ENCODE measurements at regions not wholly inside any gene's neighbourhood (a gene's known extent, or its start where the extent isn't known, plus 50 kb on each side); places are given as distances from the start of the nearest gene placed in this dataset.

DNA sequence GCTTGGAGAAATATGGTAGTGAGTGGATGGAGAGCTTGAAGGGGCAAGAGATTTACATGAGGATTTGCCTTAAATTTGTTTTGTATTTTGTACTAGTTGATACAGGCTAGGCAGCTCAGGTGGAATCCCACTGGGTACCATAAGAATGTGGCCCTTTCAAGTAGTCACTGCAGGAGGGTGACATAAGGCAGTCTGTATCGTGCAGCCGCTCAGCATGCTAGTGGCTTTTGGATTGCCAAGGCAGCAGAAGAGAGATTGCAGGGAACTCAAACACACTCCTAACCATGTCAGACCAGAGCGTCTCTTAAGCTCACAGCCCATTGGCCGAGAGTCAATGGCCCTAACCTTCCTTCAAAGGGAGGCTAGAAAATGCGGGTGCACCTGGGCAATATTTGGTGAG lies 420.0 kb downstream of the ADGRL2 start:
- Histone ChIP-seq H3K4me1 (peaks cover 7% of the 10 kb centered on the region), H3K27ac (replicated peaks) (no peak overlapping the region), H3K27me3 (ENCODE audit: low read depth) (no peaks in the 10 kb centered on the region), H3K36me3 (no peaks in the 10 kb centered on the region), H3K4me3 (no peak overlapping the region), H3K9me3 (replicated peaks) (no peaks in the 10 kb centered on the region)
- TF ChIP-seq, protein P1, sequence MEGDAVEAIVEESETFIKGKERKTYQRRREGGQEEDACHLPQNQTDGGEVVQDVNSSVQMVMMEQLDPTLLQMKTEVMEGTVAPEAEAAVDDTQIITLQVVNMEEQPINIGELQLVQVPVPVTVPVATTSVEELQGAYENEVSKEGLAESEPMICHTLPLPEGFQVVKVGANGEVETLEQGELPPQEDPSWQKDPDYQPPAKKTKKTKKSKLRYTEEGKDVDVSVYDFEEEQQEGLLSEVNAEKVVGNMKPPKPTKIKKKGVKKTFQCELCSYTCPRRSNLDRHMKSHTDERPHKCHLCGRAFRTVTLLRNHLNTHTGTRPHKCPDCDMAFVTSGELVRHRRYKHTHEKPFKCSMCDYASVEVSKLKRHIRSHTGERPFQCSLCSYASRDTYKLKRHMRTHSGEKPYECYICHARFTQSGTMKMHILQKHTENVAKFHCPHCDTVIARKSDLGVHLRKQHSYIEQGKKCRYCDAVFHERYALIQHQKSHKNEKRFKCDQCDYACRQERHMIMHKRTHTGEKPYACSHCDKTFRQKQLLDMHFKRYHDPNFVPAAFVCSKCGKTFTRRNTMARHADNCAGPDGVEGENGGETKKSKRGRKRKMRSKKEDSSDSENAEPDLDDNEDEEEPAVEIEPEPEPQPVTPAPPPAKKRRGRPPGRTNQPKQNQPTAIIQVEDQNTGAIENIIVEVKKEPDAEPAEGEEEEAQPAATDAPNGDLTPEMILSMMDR (IDR thresholded peaks at IDR 0.05; ENCODE audit: borderline replicate concordance), result no peak
- DNase-seq, result no peak
- intact Hi-C loops (cut with micrococcal nuclease), result no loop called here

DNA sequence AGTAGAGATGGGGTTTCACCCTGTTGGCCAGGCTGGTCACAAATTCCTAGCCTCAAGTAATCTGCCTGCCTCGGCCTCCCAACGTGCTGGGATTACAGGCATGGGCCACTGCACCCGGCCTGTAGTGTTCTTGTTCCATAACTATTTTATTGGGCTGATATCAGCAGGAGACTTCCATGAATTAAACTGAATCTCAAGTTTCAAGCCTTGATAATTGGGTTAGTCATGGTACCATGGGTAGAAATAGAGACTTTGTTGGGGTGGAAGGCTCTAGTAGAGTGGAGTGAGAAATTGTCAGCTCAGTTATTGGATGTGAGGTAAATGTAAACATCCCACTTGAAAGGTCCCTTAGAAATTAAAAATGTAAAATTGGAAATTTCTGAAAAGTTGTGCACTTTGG lies 419.1 kb downstream of the ADGRL2 start:
- DNase-seq, result no peak
- Histone ChIP-seq H3K4me3 (no peak overlapping the region), H3K27me3 (ENCODE audit: low read depth) (no peaks in the 10 kb centered on the region), H3K9me3 (replicated peaks) (no peaks in the 10 kb centered on the region), H3K4me1 (no peaks in the 10 kb centered on the region), H3K27ac (replicated peaks) (no peak overlapping the region), H3K36me3 (no peaks in the 10 kb centered on the region)
- intact Hi-C loops (cut with micrococcal nuclease), result no loop called here
- TF ChIP-seq, protein P1 (IDR thresholded peaks at IDR 0.05; ENCODE audit: borderline replicate concordance), result no peak

DNA sequence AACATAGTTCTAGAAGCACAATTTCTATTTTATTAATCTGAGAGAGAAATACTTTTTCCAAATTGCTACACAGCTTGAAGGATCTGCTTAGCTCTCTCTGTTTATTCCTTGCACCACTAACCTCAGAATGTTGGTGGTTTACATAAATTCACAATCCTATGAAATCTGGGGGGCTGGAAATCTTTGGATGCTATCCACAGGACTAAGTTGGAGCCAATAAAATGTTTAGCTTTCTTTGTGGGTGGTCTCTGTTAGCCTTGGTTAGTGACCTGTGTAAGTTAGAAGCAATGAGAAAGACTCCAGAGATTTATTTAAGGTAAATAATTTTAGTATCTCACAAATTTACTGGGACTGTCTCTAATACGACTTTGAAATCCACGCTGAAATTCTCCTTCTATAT lies 418.1 kb downstream of the ADGRL2 start:
- Histone ChIP-seq H3K27ac (replicated peaks) (no peak overlapping the region), H3K27me3 (ENCODE audit: low read depth) (no peaks in the 10 kb centered on the region), H3K4me1 (no peaks in the 10 kb centered on the region), H3K36me3 (no peaks in the 10 kb centered on the region), H3K9me3 (replicated peaks) (no peaks in the 10 kb centered on the region), H3K4me3 (no peak overlapping the region)
- intact Hi-C loops (cut with micrococcal nuclease), result no loop called here
- TF ChIP-seq, protein P1 (IDR thresholded peaks at IDR 0.05; ENCODE audit: borderline replicate concordance), result no peak
- DNase-seq, result no peak

DNA sequence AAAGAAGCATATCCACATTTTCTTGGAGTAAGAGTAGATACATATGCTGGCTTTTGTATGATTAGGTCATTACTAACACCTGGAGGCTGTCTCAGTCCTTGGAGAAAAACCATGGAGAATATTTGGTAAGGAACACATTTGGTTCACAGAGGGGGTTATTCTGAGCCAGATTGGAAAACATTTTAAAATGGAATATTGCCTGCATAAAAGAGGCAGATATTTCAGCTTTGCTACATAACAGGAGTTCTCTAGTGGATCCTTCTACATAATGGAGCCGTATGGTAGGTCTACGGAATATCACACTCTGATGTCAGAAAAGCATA lies 415.1 kb downstream of the ADGRL2 start:
- no peak overlapping the region for H3K4me3 ChIP-seq
- no peaks in the 10 kb centered on the region for H3K4me1 ChIP-seq
- TF ChIP-seq, protein P1 (IDR thresholded peaks at IDR 0.05; ENCODE audit: borderline replicate concordance), result no peak
- H3K27ac ChIP-seq (replicated peaks), result no peak overlapping the region
- no peaks in the 10 kb centered on the region for H3K36me3 ChIP-seq
- H3K27me3 ChIP-seq (ENCODE audit: low read depth), result no peaks in the 10 kb centered on the region
- intact Hi-C loops (cut with micrococcal nuclease), result no loop called here
- DNase-seq, result no peak
- no peaks in the 10 kb centered on the region for H3K9me3 ChIP-seq (replicated peaks)

DNA sequence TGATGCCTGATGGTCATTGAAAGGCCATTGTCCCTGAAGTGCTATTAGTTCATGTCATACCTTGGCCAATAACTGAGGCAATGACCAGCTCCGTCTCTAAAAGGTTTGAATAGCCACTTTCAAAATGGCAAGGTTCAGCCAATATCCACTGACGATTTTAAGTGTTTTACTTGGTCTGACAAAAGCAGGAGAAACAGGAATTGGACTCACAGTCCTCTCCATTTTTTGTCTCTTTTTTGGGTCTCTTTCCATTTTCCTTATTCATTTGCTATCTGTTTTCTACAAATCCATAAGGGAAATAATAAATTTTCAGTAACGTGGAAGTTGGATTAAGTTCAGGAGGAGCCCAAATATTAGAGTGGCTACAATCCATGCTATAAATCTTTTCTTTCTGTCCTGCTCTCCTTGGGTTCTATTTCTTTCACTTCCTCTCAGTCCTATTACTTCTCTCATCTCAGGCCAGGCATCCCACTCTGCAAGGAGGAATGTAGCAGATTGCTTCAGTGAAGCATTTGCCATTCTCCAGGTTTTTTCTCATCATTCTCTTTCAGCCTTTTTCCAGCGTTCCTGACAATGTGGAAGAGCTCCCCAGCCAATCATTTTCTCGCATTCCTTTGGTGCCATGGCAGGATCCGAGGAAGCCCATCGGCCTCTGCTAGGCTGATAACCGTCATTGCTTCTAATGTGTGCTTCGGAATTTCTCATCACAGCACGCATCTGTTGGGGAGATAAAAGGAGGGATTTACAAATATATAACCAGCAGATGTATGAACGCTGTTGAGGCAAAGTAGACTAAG lies 414.5 kb downstream of the ADGRL2 start:
- TF ChIP-seq, protein P1 (IDR thresholded peaks at IDR 0.05; ENCODE audit: borderline replicate concordance), result no peak
- no peak overlapping the region for H3K27ac ChIP-seq (replicated peaks)
- intact Hi-C loops (cut with micrococcal nuclease), result no loop called here
- no peak overlapping the region for H3K4me3 ChIP-seq
- no peaks in the 10 kb centered on the region for H3K27me3 ChIP-seq (ENCODE audit: low read depth)
- no peak for DNase-seq
- no peaks in the 10 kb centered on the region for H3K9me3 ChIP-seq (replicated peaks)
- H3K36me3 ChIP-seq, result no peaks in the 10 kb centered on the region
- H3K4me1 ChIP-seq, result no peaks in the 10 kb centered on the region

Measured in left ventricle myocardium inferior (tissue), 1 donor.